ENCODE measurements at regions not wholly inside any gene's neighbourhood (a gene's known extent, or its start where the extent isn't known, plus 50 kb on each side); places are given as distances from the start of the nearest gene placed in this dataset.

- TF ChIP-seq, protein P1, sequence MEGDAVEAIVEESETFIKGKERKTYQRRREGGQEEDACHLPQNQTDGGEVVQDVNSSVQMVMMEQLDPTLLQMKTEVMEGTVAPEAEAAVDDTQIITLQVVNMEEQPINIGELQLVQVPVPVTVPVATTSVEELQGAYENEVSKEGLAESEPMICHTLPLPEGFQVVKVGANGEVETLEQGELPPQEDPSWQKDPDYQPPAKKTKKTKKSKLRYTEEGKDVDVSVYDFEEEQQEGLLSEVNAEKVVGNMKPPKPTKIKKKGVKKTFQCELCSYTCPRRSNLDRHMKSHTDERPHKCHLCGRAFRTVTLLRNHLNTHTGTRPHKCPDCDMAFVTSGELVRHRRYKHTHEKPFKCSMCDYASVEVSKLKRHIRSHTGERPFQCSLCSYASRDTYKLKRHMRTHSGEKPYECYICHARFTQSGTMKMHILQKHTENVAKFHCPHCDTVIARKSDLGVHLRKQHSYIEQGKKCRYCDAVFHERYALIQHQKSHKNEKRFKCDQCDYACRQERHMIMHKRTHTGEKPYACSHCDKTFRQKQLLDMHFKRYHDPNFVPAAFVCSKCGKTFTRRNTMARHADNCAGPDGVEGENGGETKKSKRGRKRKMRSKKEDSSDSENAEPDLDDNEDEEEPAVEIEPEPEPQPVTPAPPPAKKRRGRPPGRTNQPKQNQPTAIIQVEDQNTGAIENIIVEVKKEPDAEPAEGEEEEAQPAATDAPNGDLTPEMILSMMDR (IDR thresholded peaks at IDR 0.05 in 2 of 3, conservative IDR thresholded peaks at IDR 0.05 in 1 of 3; ENCODE audit: borderline replicate concordance in 1 of 3, insufficient read depth in 1 of 3, low read depth in 2 of 3, low read length in 2 of 3), result no peak
- TF ChIP-seq EZH2 (IDR thresholded peaks at IDR 0.05) (no peak), POLR2AphosphoS5 (IDR thresholded peaks at IDR 0.05; ENCODE audit: low read depth, low read length) (no peak), POLR2A (IDR thresholded peaks at IDR 0.05; ENCODE audit: borderline replicate concordance, extremely low read depth, insufficient read depth, insufficient read length) (no peak), ZNF274 (IDR thresholded peaks at IDR 0.05; ENCODE audit: low read depth, low read length) (no peak), RAD21 (IDR thresholded peaks at IDR 0.05; ENCODE audit: low read depth) (no peak), EGR1 (IDR thresholded peaks at IDR 0.05; ENCODE audit: low read depth) (no peak), YY1 (IDR thresholded peaks at IDR 0.05; ENCODE audit: extremely low read depth, insufficient replicate concordance, low read depth, low read length) (no peak), TCF7L2 (IDR thresholded peaks at IDR 0.05; ENCODE audit: borderline replicate concordance, extremely low read depth, insufficient read depth, insufficient read length) (no peak), CEBPB (IDR thresholded peaks at IDR 0.05; ENCODE audit: low read depth) (no peak), REST (IDR thresholded peaks at IDR 0.05; ENCODE audit: low read depth) (no peak)
- TF ChIP-seq, protein P2, sequence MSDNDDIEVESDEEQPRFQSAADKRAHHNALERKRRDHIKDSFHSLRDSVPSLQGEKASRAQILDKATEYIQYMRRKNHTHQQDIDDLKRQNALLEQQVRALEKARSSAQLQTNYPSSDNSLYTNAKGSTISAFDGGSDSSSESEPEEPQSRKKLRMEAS (IDR thresholded peaks at IDR 0.05), result no peak
Measured at GRCh38 chrX:39398215-39398962, 597.1 kb downstream of the MID1IP1 start.

Measured in HCT116 (cell line).